NCI-H345 treated with DMSO at 0.1 percent for 48 hours (cell line): ENCODE measurements at regions not wholly inside any gene's neighbourhood (a gene's known extent, or its start where the extent isn't known, plus 50 kb on each side); places are given as distances from the start of the nearest gene placed in this dataset.

ENCODE experiments used
- DNase-seq: peaks from one replicate; lab custom pipeline; 2025; ENCODE audit not compliant: unreplicated experiment; lab: John Stamatoyannopoulos, UW

DNA sequence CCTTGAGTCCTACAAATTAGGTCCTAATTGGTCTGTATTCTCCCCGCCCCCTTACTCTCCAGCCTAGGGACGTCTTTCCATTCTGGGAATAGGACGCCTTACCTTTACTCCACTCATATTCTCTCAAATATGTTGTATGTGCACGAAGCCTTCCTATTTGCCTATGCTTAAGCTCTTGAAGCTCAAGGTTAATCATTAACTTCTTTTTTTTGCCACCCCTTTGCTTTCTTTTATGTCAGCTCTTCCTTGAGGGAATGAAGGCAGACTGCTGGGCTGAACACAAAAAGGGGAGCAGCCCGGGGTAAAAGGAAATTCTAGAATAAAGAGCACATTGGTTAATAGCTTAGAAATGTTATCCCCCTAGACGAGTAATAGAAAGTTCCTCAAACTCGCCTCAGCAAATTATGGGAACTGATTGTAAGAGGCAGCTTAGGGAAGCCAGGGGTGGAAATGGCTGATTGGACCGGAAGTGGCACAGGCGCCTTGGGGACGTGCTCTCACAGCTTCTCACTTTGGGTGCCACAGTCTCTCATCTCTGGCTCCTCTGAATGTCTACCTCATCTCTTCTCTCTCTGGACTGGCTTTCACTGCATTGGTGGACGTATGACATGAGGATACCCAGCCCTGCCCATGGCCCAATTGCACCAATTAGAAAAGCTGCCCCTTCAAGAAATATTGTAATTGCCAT is 122.3 kb upstream of the IL12B start:
- DNase-seq: no peak

GRCh38 chr5:159453209-159453608 is 122.9 kb upstream of the IL12B start:
- DNase-seq: no peak

- DNase-seq: no peak
Observed at GRCh38 chr5:159456261-159456660, 126.0 kb upstream of the IL12B start.

DNA sequence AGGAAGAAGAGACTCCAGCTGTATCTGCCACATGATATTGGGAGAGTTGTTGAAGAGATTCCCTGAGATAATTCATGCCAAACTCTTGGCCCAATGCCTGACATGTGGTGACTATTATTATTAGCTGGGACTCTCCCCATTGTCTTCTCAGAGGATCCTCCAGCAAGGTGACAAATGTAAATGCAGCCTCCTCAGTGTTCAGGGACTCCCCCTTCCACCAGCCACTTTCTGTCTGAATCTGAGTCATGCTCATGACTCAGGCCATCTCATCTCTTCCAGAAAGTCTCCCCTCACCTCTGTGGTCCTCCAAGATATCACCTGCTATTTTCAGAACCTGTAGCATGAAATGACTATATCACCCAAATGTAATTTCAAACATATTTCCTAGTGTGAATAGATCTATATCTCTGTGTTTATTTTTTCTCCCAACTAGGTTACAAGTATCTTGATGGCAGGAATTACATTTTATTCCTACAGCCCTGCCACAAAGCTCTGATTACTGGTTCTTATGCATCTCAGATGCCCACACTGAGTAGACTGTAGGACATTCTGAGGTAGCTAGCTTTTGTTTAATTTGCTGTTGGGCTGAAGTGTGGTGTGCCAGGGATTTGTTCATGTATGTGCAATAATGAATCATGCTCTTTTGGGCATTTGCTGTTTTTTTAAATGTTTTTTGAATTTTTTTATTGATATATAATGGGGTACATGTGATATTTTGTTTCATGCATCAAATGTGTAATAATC is 126.6 kb upstream of the IL12B start:
- no peak for DNase-seq

GRCh38 chr5:159458217-159458711 is 128.0 kb upstream of the IL12B start:
- DNase-seq: no peak

DNA sequence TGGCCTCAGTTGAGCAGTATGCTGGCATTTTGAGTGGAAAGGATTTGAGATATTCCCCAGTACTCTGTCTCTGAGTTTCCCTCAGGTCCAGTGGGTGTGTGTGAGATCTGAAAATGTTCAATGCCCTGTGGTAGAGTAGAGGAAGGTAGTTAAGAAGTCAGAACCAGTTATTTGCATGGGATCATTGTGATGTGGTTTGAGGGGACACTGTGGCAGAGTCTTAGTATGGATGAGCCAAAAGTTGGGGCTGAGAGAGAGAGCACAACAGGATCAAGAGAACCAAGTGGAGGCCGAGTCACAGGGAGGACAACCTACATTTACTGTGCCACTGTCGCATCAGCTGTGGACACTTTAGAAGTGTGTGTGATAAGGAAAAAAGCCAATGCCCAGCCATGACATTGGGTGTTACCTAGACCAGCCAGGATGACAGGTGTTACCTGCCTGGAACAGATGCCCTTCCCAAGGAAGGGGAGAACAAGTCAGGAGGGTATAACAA is 128.9 kb upstream of the IL12B start:
- DNase-seq: no peak

GRCh38 chr5:159459951-159460538 is 129.8 kb upstream of the IL12B start:
- DNase-seq: no peak

GRCh38 chr5:159463590-159464321 is 133.5 kb upstream of the IL12B start:
- DNase-seq: no peak

GRCh38 chr5:159465604-159466003 is 135.3 kb upstream of the IL12B start:
- no peak for DNase-seq

GRCh38 chr5:159467666-159468065 is 137.4 kb upstream of the IL12B start:
- no peak for DNase-seq

DNA sequence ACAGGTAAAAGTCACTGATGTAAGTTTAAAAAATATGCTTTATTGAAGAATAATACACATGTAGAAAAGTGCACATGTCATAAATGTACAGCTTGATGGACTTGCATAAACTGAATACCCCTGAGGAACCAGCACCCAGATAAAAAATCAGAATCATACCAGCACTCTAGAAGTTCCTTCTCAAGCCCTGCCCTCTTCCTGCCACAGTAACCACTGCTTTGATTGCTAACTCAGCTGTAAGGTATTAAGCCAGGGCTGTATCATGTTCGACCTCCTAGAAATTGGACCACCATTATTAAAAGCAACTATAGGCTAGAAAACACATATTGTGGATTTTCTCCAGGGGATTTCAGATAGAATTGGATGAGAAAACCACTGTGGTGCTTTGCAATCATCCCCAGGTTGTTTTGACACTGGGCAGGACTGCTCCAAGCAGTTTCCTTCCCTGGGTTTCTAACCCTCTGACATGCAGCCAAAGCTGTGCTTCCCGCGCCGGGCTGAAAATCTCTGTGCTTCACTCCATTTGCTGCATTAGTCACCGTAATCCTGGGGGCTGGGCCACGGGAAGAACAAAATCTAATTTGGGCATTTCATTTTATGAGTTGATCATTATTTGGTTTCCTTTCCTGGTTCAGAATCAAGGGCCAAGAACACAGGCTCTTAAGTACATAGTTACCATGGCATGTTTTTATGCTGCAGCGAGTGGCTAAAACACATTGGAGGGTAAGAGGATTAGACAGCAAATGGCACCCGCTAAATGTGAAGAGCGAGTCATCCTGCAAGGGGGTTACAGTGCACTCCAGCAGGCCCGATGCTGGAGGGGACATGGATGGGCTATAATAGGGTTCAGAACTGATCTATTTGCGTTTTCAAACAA is 139.4 kb upstream of the IL12B start:
- no peak for DNase-seq

DNA sequence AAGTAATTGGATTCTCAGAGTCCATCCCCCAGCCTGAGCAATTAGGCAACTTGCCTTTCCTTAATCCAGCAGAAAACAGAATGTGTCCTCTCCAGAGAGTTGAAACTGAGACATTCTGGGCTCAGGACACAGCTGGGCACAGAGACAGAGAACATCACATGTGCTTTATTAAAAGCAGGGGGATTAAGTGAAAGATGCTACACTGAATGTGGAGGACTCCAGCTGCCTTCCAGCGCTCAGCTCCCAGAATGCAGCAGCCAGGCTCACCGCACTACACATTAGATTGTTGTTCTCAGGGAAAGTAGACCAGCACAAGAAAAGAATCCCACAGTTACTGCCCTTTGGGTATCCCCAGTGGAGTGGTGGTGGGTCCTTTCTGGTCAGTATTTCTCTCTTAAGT is 141.6 kb upstream of the IL12B start:
- no peak for DNase-seq

GRCh38 chr5:159475026-159475425 is 144.7 kb upstream of the IL12B start:
- no peak for DNase-seq

DNA sequence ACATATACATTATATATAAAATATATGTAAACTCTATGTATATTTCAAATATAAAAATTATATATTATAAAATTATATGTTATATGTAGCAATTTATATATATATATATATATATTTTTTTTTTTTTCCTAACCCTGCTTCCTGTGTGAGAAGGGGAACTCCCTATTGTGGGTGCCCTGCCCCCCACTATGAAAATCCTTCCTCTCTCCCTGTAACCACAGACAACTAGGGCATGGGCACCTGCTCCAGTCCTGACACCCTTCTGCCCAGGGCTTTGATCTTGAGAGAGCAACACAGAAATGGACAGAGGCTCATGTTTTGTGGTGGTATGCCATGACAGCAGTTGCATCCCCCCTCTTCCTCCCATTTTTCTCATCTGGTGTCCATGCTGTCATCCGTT is 148.7 kb upstream of the IL12B start:
- DNase-seq: no peak

DNA sequence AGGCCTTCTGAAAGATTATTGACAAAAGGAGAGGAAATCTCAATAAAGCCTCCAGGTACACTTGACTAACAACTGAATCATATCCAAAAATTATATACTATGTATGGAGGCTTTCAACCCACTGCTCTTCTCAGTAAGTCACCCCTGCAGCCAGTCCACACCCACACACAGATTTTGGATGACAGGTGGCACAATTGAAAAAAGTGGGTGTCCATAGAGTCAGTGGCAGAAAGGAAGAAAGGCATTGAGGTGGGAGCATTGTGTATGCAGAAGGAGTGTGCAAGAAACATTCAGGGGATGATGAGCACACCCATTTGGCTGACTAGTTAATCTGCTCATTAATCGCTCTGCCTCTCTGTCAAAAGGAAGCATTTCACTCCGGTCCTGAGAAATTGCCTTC is 150.6 kb upstream of the IL12B start:
- DNase-seq: no peak

DNA sequence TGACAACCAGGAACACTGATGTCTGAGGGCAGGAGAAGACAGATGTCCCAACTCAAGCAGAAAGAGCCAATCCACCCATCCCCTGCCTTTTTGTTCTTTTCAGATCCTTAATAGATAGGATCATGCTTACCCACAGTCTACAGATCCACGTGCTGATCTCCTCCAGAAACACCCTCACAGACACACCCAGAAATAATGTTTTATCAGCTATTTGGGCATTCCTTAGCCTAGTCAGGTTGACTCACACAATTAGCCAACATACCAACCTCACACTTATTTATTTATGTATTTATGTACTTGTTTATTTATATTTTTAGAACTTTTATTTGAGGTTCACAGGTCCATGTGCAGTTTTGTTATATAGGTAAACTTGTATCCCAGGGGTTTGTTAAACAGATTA is 151.5 kb upstream of the IL12B start:
- no peak for DNase-seq

- no peak for DNase-seq
Observed at GRCh38 chr5:159486836-159487235, 156.5 kb upstream of the IL12B start.

- no peak for DNase-seq
Observed at GRCh38 chr5:159488516-159488915, 158.2 kb upstream of the IL12B start.

- no peak for DNase-seq
Observed at GRCh38 chr5:159489779-159490178, 159.5 kb upstream of the IL12B start.

- no peak for DNase-seq
Observed at GRCh38 chr5:159490507-159490906, 160.2 kb upstream of the IL12B start.
